HG02571 (cell line): ENCODE measurements at regions not wholly inside any gene's neighbourhood (a gene's known extent, or its start where the extent isn't known, plus 50 kb on each side); places are given as distances from the start of the nearest gene placed in this dataset.

Experiments used
- ATAC-seq: cut with Tn5 transposase; IDR thresholded peaks from one replicate; pipeline ENCODE4 v1.9.1; 2021; ENCODE audit warnings: mild to moderate bottlenecking, moderate library complexity; ENCODE audit not compliant: unreplicated experiment

DNA sequence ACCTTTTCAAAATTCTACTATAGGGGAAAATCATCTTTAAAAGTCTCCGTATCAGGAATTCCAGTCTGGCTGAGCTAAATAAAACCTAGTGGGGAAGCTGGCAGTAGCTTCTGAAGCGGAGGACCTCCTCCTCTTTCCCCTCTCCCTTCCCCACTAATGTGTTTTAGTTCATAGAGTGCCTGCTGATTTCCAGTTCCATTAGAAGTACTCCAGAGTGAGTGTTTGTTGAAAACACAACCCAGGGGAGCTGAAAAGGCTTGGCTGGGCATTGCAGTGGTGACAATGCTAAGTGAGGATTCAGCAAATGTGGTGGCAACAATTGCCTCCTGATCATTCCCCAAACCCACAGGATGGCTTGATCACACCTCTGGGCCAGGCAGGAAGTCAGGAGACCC, 144.2 kb upstream of the FRMD6 start:
- no peak for ATAC-seq

DNA sequence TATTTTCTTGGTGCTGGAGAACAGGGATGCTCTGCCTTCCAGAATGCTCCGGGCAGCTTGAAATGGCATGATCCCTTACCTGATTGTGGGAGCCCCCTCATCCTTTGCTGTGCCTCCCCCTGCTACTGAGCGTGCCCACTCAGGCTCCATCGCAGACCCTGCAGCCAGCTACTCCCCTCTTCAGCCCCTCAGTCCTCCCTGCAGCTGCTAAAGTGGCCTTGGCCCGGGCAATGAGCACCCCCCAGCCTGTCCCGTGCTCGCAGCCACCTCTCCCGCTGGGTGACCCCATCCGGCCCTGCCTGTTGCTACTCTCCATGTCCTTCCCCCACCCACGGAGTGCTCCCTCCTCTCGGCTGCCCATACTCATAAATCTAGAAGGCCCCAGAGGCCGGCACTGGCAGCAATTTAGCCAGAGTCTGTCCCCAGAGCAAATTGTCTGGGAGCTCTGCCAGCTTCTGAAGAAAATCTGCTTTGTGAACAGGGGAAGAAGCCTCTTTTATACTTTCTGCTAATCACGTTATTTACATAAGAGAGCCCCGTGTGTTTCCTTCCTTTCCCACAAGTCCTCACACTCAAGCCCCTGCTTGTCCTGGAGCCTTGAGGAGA, 143.7 kb upstream of the FRMD6 start:
- no peak for ATAC-seq

DNA sequence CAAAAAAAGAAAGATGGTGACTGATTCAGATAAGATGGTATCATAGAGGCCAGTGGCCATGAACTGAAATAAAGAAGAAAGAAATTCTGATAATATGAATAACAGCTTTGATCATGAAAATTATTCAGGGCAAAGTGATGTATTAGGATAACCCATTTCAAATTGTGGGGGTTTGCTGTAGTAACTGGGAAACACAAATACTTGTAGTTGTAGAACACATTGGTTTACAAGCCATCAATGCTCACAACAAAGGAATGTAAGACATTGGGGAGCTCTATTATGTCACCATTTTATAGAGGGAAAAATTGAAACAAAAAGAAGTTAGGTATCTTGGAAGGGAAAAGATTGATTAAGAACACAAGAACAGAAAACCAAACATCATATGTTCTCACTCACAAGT, 140.4 kb upstream of the FRMD6 start:
- no peak for ATAC-seq

DNA sequence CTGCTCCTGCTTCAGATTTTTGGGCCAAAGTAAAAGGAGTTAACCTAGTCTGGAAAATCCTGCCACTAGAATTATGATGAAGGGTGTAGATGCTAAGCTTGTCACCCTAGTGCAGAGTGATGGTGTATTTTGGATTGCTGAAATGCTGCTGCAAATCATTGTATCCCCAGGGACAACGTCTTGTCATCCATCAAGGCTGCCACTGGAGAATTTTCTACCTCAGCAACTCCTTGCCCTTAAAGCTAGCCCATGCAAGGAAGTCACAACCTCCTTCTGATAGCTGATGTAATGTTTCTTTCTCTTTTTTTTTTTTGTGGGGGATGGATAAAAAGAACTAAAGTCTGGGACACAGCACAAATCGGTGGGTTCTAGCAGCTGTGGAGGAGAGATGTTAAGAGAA, 139.4 kb upstream of the FRMD6 start:
- no peak for ATAC-seq

DNA sequence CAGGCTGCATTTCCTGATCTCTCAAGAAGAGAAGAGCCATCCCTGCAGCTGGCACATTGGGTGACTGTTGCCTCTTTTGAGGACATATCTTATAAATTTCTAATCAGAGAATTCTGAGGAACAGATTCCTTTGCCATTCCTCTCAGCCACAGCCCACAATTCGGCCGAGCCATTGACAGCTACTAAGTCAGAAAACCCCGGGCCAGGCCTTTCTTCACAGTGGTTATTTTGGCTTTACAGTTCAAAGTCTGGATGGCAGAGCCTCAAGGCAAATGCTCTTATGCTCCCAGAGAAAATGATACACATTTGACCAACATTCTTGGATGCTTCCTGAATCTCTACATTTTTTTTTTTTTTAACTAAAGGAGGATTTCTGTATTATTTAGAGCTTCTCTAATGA, 138.4 kb upstream of the FRMD6 start:
- ATAC-seq, result no peak

DNA sequence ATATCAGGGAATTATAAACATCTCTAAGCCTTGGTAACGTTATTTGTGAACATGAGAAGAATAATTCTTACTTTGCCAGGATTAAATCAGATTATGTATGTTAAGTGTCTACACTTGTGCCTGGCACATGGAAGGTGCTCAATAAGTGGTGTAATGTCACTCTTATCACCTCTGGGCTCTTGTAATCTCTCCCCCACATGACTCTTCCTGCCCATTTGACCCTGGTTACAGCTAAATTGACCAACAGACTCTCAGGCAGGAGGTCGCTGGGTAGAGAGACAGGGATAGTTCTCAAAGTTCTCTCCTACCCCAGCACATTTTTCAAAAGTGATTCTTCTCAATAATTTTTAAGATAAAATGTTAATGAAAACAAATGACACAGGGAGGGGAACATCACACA, 137.8 kb upstream of the FRMD6 start:
- ATAC-seq, result no peak

DNA sequence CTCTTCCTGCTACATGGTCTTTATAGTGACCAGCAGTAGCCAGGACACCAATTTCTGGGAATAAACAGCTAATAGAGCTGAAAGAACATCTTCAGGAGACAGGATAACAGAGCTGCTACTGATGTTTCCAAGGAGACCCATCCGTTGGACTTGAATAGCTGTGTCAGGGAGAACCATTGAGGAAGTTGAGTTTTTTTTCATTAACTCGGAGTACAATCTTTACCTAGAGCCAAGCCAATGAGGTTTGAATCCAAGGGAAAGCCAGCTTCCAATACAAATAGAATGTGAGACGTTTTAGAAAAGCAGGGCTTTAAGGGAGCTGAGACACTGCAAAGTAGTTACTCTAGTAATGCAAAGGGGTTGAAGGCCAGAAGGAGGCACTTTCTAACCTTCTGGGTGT, 136.1 kb upstream of the FRMD6 start:
- ATAC-seq, result no peak

DNA sequence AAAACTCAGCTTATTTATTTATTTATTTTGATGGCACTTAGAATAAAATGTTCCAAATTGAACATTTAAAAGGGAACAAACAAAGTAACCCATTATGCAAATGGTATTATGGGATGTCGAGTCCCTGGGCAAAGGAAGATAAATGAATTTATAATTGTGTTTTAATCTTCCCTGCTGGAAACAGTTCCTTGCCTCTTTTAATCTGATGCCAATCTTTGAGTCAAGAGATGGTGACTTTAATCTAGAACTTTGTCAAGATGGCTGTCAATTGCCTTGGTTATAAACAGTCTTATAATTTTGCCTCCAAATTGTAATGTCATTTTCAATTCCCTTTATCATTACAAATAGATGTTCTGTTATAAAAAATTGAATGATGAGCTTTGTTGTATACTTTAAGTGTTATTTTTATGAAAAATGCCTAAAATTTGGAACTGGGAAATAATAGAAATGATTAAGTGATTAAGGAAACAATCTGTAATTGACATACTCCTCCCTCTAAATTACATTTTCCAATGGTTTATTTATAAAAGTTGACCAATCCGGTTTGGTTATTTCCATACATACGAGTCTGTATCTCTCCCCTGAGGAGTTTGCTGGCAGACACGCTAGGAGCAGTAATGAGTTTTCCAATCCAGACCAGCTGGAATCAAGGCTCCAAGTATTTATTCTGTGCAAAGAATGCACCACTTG, 134.9 kb upstream of the FRMD6 start:
- no peak for ATAC-seq

DNA sequence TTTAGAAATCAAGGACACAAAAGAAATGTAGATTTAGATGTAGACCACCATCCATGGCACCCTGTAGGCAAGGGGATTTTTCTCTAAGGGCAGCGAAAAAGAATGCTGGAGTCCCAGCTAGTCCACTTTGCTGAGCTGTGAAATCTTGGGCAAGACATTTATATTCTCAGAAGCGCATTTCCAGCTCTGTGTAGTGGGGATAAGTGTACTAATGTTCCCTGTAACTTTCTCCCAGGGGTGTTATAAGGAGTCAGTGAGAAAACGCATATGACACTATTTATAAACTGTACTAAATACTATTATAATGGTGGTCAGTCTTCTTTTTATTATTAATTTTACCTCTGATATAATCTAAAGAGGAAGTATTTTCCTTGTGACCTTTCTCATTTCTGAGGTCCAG, 133.4 kb upstream of the FRMD6 start:
- ATAC-seq, result no peak

DNA sequence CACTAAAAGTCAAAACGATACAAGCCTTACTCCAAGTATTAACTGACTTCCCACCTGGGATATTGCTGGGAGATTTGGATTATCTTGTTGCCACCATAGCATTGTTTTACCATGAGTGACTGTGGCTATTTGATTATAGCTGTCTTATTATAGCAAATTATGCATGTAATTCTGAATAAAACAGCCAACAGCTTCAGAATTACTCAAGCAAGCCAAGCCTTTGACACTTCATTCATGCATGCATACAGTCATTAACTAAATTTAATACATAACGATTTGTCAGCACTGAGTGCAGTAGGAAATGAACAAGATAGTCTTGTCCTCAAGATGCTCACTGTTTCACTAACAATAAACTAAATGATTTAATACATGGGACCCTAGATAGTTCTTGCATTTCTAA, 133.0 kb upstream of the FRMD6 start:
- ATAC-seq, result no peak

DNA sequence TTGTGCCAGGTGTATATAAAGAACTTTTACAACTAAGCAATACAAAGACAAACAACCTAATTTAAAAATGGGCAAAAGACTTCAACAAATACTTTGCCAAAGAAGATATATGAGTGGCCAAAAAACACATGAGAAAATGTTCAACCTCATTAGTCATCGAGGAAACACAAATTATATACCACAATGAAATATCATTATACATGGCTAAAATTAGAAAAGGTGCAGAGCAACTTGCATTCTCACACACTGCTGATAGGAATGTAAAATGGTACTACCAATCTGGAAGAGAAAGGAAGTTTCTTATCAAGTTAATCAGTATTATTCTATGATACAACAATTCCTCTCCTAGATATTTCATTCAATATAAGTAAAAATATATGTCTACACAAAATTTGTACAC, 131.6 kb upstream of the FRMD6 start:
- no peak for ATAC-seq

DNA sequence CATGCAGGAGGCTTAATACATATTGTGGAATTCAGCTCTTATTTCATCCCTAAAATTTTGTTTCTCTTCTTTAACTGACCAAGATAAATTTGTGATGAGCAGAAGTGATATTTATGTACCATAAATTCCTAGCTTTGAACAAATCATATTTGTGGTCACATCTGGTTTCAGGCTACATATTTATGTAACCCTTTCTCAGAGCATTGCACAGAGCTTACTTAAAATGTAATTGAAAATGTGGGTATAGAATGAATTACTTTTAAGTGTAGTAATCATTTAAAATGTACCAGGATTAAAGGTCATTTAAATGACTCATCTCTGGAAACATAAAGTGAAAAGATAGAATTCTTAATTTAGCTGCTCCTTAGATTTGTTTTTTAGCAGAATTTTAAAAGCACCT, 129.9 kb upstream of the FRMD6 start:
- no peak for ATAC-seq

DNA sequence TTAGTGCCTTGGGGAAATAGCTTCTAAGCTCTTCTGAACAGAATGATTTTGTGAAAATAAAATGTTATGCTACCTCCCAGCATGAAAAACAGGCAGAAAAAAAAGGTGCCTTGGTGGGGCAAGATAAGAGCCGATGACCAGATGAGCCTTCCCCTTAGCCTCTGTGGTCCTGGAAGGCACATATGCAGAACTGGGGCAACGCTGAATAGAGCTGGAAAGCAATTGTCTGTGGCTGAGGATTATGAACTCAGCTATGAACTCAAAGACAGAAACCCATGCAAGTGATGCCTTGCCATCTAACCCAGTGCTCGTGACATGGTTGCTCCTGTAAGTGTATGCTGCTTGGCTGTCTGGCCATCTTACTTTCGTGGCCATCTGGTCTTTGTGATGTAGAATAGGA, 128.5 kb upstream of the FRMD6 start:
- no peak for ATAC-seq

DNA sequence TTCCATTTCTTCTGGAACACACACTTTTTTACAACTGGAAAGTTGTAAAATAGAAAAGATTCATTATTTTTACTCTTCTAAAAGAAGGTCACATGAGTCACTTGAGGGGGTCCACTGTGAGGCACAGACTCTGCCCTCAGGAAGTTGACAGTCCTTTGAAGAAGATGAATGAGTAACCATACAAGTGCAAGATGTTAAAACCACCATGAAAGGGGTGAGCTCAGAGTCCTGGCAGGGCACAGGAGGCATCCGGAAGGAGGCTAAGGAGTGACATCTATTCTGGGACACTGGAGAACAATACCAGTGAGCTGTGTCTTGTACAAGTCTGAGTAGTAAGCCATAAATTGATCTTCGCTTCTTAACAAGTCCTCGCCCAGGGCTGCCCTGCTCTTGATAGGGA, 126.0 kb upstream of the FRMD6 start:
- no peak for ATAC-seq

DNA sequence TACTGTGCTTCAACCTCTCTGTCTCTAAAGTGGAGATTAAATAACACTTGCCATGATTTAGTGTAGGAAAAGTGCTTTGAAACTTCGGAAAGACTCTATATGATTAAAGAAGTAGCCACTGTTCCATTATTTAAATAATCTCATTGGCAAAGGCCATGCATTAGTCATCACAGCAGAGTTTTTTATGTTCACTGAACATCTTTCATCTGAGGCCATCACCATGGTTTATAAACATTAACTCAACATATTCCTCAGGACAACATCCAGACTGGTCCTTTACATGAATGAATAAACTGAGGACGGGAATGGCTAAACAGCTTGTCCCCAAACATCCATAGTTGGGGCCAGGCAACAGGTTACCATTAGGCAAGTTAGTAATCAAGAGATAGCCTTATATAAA, 124.6 kb upstream of the FRMD6 start:
- ATAC-seq, result no peak

DNA sequence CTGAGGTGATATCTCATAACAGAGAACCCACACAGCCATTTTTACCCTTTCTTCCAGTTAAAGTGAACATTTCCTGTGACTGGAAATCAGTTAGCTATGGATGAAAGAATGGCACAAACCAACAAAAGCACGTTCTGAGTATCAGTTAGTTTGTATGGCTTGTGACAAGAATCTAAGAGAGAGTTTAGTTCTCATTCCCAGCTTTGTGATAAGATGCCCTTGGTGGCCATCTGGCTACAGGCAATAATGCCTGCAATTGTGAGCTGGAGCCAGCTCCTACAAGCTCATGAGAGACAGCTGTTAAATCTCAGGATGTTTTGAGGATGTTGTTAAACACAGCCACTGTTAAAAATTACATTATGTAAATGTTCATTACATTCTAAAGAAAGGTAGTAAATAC, 122.0 kb upstream of the FRMD6 start:
- ATAC-seq, result no peak

DNA sequence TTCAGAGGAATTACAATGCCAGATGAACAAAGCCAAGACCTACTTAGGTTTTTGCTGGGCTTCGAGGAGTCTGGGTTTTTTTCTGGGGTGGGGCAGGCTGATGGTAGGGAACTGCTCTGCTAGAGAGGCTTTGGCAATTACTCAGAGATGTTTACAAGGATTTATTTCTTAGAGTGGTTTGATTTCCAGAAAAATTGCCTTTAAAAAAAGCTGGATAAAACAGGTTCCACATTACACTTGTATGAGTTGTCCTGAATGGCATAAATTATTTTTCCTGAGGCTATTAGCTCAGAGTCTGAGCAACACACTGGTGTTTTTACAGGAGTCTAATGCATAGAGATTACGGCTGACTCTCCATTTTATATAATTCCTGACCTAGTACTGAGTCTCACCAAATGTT, 118.5 kb upstream of the FRMD6 start:
- ATAC-seq, result no peak

DNA sequence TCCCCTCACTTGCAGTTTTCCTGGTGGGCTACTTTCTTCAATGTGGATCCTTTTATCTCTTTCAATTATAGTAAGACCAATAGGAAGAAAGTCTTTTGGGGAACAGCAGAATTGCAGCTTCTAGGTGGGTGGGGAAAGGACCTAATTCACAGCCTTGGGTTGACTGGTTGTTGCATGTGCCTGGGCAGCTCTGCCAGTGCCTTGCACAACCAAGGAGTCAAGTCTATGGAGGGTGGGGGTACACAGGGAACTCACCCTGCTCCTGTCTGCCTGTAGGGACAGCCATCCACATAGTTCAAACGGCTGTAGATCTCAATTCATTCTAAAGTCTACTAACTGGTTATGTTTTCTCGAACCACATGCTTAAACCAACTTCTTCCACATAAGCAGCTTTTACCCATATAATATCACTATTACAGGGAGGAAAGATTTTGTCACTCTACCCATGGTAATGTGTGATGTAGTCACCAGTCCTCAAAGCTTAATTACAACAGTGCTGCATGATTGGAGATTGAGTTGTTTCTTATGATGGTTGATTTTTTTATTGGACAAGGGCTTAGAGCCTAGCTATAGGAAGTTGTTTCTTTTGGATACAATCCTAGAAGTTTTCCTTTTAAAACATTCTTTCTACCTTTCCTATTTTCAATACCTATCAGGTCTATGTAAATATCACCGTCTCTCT, 117.7 kb upstream of the FRMD6 start:
- no peak for ATAC-seq

DNA sequence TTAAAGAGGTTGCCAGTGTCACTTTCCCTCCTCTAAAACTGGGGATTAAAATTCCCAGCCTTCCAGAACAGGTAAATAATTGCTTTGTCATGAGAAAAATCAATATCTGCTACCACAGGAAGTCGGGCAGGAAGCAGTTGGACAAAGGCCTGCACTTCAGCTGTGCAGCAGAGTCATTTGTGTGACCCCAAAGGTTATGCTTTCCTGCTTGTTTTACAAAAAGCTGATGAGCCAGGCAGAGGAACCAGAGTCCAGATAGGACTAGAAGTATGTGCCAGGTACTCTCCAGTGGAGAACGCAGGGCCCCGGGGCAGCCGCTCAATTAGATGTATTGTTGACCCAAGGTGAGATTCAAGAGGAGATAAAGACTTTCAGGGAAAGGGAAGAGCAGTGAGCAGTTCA, 117.1 kb upstream of the FRMD6 start:
- ATAC-seq, result no peak

DNA sequence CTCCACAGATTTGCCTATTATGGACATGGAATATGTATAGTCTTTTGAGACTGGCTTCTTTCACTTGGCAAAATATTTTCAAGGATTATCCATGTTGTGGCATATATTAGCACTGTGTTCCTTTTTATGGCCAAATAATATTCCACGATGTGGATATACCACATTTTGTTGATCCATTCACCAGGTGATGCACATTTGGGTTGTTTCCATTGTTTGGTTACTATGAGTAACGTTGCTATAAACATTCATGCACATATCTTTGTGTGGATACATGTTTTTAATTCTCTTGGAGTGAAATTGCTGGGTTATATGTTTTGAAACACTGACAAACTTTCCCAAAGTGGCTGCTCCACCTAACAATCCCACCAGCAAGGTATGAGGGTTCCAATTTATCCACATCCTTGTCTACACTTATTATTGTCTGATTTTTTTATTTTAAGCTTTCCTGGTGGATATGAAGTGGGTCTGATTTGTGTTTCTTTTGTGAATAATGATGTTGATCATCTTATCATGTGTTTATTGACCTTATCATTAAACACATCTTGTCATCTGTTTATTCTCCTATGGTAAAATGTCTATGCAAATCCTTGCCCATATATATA, 116.2 kb upstream of the FRMD6 start:
- ATAC-seq, result no peak

DNA sequence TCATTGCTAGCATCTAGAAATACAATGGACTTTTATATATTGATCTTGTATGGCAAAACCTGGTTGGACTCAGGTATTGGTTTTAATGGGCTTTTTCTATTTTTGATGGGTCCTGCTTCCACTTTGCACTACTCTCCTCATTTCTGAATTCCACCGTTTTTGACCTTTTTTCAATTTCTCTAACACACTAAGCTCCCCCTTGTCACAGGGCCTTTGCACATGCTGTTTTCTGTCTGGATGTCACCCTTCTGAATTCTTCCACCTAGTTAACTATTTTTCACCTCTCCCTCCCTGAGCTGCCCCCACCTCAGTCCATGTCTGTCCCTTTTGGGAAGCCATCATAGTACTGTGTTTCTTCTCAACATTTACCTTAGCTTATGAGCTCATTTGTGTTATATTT, 112.7 kb upstream of the FRMD6 start:
- no peak for ATAC-seq

DNA sequence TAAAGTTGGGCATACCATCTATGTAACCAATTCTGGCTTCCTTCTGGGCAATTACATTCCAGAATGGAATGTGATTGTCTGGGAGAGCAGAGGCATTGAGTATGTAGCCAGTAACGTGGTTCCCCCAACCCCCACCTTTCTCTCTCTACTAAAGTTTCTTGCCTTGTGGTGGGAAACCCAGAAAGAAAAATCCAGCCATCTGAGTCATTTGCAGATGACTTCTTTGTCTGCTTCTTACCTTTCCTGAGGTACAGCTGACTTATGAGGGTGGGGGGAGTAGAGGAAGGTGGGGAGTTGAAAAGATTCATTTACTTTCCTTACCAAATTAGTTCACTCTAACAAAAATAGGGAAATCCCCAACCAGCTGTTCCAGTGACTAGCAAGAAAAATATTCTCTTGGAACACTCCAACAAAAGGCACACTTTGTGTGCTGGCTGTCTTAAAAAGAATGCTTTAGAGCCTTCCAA, 112.1 kb upstream of the FRMD6 start:
- no peak for ATAC-seq
